Hematopoietic multipotent progenitor cell treated with erythropoietin and hydrocortisone succinate and interleukin-3 and kit ligand, for 17 days (in vitro differentiated cells): ENCODE measurements at regions not wholly inside any gene's neighbourhood (a gene's known extent, or its start where the extent isn't known, plus 50 kb on each side); places are given as distances from the start of the nearest gene placed in this dataset.

Experiments
- DNase-seq: peaks from one replicate; pipeline ENCODE4 v3.0.0-alpha.2; 2015; ENCODE audit warnings: low spot score

DNA sequence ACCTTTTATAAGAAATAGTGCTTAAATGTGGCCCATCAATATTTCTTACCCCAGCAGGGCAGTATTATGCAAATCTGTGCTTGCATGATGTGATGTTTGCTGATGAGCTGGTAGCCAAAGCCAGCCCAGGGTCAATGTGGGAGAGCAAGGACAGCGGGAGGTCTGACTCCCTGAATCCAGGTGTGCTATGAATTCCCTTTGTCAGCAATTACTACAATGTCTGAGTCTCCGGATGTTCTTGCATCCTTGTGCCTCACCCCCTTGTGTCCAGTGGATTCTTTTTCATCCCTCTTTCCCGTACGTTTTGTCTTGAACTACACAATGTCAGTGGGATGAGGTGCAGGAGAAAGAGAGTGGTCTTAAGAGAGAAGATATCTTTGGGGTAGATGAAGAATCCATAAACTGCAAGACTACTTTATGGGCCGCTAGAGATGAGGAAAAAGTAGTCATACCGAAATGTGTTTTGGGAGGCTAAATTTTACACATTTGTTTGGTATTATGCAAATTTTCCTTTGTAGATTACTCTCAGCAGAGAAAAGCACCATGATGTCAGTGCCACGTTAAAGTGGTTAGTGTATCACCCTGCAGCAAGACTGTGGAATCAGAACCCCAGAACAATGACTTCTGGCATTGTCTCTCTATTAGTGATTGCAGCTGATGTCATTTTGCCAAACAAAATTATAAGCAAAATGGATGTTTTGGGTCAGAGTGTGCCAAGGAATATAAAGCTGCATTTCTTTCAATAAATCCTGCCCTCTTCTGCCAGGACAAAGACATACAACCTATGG is 53.5 kb upstream of the TSHZ3 start:
- no peak for DNase-seq

DNA sequence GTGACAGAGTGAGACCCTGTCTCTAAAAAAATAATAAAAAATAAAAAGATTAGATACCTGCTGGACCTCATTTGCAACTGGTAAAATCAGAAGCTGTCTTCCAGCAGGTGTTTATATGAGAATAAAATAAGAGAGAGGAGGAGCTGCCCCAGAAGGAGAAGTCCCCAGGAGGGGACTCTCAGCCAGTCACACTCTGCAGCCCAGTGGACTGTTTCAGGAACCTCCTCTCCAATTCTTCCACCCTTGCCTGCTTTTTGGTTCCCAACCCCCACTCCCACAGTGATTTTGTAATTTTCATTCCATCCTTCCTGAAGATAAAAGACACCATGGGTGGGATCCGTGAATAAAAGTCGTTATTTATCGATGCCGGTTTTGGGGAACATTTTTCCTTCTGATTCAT is 56.9 kb upstream of the TSHZ3 start:
- no peak for DNase-seq

DNA sequence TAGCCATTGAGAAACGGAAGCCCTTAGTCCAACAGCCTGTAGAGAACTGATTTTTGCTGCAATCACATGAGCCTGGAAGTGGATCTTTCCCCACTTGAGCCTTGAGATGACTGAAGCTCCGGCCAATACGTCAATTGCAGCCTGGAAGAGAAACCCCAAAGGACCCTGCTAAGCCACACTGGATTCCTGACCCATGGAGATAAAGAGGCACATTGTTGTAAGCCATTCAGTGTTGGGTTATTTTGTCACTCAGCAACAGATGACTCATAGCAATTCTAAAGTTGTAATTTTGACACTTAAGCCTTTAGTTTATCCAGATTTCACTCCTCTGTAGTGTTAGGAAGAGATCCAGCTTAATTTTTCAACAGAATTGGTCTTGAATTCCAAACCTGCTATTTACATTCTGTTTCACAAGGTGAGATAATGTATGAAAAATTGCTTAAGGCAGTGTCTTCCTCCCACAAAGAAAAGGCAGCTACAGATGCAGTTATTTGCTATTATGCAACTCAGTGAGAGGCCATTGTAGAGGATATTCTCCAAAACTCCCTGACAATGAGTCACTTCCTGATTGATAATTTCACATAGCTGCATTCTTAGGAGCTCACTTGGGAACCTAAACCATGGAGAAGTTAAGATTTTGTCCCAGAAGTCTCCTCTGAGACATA is 59.4 kb upstream of the TSHZ3 start:
- DNase-seq = no peak

DNA sequence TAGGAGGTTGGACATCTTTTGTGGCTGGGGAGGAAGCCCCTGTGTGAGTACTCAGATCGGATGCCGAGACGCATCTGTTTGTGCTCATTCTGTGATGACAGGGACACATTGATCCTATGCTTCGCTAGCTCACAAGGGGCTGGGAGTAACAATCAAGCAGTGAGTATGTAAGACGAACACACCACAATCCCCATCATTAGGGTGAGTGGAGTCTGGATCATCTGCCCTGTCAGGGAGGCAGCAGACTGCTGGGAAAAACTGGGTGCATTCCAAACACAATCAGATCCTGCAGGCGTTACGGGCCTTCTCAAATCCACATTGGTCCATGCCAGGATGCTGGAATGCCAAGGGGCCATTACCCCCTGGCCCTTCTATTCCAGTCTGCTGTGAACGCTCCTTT is 64.1 kb upstream of the TSHZ3 start:
- no peak for DNase-seq

DNA sequence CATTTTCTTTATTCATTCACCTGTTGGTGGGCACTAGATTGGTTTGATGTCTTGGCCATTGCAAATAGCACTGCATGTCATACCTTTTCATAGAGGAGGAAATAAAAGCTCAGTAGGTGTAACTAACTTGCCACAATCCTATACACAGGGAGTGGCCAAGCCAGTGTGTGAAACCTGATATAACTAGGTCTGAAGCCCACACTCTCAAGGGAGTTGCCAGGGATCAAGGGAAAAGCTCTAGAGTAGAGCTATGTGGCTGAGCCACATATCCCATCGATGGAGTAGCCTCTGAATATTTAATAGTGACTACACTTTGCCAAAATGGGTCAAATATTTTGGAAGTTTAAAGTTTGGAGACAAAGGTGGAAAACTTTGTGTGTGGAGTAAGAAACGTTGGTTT is 66.1 kb upstream of the TSHZ3 start:
- DNase-seq = no peak

DNA sequence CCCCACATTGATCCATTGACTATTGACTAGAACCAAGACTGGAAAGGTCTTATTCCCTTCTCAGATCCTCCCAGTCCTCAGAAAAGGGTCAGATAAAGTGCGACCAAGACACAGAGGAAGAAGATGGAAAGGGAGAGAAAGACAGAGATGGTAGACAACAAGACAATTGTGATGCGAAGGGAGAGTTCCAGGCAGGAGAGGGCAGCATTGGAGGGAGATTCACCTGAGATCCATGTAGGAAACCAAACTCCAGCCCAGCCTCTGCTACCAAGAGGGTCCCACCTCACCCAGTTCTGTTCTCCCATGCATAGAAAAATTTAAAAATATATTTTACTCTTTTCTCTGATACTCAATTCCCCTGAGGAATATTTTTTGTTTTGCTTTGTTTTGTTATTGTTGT is 67.3 kb upstream of the TSHZ3 start:
- DNase-seq = no peak

DNA sequence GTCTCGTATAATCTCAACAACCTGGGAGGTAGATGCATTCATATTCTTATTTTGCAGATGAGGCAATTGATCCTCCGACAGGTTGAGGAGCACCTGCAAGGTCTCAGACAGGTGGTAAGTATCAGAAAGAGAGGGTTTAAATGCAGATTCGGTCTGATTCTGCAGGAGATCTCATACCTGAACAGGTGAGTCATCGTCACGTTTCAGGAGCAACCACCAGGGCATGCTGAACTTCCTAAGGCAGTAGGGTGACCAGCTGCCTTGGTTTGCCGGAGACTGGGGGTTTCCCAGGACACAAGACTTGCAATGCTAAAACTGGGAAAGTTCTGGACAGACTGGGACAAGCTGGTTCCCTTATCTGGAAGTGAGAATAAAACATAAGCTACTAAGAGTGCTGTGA is 68.8 kb upstream of the TSHZ3 start:
- DNase-seq = no peak

DNA sequence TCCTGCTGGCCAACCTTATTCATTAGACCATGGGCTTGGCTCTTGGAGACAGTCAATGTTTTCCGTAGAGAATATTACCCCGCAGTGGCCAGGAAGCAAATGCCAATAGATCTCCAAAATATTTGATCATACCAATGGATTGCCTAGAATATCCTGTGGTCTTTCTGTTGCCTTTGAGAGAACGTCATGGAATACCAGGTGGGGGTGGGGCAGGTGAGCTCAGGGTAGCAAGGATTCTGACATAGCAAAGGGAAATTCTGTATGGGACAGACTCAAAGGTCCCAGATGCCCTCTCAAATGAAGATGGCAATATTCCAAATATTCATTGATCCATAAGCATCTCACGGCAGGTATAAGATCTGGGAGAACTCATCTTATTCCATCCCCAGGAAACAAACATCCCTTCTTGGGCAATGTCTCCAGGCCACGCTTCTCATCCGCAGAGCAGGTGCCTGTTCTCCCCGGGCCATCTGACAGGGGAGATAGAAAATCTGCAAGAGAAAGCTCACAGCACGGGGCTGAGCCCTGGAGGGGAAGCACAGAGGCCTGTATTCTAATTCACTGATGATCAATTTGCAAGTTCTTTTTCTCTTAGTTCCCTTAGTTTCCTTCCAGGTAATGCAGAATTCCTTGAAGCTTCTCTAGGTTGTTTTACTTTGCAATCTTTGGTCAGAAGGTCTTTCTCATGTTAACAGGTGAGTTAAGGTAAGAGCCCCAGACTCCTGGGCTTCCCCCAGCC is 69.6 kb upstream of the TSHZ3 start:
- DNase-seq = no peak

DNA sequence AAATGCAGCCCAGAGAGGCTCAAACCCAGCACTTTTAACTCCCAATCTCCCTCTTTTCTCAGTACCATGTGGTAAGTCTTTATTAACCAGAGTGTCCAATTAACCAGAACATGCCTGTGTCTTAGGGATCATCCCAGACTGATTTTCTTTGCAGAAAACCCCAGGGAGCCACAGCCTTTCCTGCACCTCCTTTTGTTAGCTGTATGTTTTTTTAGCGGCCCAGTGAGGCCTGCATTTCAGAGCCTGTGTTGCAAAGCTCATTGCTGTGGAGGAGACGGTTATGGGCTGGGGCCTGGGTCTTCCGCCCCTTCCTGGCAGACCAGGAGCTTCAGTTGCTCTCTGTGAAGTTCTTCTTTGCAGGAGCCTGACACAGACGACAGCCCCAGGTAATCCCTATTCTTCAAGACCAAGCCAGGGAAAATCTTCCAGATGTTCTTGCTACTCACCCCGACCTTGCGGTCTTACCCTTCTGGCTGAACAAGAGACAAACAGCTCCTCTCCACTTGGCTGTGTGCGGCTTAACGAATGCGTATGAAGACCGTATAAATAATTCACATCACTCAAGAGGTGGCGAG is 70.7 kb upstream of the TSHZ3 start:
- no peak for DNase-seq

DNA sequence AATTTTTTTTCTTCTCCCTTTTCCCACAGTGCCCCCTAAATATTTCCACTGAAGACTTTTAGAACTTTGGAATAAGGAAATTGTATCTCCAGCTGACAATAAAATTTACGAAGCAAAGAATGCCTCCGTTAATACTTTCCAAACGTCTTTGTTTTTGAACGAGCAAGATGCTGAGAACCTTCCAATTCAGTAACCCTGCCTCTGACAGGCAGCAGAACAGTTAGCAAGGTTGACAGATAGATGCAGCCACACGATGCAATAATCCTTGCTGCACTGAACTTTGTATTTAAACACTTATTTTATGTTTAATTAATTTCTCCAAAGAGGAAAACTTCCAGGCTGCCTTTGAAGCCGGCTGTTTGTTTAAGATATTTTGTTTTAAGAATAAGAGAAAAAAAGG is 71.8 kb upstream of the TSHZ3 start:
- DNase-seq = no peak

DNA sequence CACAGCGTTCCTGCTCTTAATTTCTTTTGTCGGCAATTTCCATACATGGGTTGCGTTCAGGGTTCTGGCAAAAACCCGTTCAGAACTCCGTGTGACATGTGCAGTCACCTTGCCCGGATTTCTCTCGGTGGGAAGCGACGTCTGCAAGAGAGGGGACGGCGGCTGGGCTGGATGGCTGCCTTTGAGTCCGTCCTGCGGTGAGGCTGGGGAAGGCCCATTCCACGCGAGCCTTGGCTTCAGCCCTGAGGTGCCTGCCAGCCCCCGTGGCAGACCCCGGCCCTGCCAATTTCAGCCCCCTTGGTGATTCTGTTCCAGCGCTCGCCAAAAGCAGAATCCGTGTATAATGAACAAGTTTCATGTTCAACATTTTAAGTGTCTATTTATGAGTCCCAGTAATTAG is 72.6 kb upstream of the TSHZ3 start:
- DNase-seq = no peak

DNA sequence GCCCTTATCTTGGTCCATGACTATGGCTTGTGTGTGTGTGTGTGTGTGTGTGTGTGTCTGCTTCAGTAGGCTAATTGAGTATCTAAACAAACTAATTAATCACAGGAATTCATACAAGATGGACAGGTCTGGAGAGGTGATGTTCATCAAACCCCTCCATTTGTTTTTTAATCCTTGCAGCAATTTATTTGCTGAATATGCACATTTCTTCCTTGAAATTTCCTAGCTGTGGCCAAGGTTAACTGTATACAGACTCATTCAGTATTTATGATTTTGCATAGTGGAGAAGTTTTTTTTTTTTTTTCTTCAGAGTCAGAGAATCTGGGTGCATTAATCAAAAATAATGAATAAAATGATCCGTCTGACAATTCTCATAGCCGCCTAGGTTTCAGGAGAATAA is 74.7 kb upstream of the TSHZ3 start:
- DNase-seq = no peak

DNA sequence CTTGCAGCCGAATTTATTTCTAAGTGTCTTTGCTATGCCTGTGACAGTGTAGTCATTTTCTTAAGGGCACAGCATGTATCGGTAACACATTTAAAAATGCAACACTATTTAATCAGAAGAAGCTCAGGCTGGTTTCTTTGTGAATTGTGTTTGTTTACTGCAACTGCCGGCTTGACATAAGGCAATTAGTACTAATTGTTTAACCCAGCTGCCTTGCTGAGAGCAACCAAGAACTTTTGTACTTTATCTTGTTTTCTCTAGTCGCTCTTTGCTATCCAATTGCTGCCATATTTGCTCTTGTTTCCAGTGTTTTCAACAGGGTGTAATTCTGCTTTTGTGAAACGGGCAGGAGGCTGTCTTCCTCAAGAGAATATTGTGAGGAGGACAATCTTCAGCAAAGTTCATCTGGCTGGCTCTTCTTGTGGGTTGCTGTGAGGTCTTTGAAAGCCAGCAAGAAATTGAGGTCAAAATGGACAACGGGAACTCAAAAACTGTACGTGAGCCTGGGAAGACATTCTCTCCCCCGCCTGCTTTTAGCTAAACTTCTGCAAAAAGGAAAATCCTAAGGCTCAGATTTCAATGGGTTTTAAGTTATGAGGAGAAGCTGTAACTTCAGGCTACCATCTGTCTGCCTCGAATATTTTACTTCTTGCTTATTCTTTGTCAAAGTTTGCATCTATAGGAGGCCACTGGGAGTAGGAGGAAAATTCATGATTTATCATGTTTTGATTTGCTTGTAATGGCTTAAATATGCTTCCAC is 75.8 kb upstream of the TSHZ3 start:
- no peak for DNase-seq

DNA sequence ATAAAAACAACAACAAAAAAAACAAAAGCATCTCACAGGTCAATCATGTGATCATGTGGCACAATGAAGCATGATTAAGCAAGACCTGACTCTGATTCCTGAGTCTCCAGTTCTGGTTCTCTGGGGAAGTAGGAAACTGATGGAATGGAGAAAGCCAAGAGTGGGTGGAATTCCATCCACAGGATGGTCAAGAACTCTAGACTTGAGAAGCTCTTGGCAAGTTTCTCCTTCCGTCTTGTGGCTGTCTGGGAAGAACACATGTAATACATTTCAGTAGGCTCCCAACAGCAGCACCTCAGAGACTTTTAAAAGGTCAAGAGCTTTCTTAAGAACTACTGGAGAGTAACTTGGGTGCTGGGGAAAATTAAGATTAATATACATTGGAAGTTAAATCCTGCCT is 78.6 kb upstream of the TSHZ3 start:
- no peak for DNase-seq

DNA sequence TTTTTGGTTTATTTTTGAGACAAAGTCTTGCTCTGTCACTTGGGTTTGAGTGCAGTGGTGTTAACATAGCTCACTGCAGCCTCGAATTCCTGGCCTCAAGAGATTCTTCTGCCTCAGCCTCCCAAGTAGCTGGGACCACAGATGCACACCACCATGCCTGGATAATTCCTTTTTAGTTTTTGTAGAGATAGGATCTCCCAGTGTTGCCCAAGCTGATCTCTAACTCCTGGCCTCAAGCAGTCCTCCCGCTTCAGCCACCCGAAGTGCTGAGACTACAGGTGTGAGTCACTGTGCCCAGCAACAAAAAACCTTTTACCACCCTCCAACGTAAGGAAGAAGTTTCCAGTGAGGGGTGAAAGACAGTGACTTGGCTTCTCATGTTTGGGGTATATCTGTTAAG is 81.1 kb upstream of the TSHZ3 start:
- DNase-seq = no peak

DNA sequence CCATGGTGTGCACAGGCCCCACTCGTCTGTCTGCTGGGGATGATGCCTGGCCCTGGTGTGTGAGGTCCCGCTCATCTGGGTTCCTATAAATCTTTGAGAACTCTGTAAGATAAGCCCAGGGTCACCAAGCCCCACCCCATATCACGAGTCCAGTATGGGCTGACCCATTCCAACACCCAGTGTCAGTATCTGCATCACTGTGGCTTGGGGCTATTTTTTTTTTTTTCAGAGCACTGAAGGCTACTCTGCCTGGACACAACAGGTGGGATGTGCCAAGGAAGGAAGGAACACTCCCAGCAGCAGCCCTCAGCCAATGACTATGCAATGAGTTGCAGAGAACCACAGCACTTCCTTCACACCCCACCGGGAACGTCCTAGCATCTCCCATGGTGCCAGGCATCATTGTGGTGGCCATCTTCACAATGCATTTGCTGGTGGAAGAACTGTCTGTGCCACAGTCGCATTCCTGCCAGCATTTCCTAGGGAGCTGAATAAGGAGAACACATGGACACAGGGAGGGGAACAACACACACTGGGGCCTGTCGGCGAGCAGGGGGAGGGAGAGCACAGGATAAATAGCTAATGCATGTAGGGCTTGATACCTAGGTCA is 83.1 kb upstream of the TSHZ3 start:
- no peak for DNase-seq

DNA sequence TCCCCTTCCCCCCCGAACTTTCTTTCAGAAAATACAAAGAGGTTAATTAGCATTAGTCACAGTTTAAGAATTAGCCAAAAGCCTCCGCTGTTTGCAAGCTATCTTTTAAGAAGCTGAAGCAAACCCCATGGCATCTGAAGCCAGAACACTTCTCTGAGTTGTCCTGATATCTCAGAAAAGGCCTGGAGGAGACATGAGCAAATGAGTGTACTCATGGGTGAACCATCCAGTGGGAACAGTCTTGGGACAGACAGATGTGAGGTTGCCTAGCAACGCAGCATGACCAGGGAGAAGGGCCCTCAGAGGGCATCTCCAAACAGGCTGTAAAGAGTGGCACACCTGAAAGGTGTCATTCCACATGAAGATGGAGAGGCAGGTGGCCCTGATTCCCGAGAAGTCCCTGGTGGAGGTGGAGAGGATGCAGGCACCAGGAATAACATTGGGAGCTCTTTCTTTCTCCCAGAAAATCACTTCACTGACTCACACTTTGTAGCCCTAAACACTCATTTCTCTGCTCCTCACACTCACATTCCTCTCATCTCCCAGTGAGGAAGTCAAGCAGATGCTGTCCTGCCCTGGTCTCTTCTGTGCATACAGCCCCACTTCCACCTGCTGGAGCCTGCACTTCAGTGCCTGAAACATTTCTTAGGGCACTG is 87.0 kb upstream of the TSHZ3 start:
- DNase-seq = no peak

DNA sequence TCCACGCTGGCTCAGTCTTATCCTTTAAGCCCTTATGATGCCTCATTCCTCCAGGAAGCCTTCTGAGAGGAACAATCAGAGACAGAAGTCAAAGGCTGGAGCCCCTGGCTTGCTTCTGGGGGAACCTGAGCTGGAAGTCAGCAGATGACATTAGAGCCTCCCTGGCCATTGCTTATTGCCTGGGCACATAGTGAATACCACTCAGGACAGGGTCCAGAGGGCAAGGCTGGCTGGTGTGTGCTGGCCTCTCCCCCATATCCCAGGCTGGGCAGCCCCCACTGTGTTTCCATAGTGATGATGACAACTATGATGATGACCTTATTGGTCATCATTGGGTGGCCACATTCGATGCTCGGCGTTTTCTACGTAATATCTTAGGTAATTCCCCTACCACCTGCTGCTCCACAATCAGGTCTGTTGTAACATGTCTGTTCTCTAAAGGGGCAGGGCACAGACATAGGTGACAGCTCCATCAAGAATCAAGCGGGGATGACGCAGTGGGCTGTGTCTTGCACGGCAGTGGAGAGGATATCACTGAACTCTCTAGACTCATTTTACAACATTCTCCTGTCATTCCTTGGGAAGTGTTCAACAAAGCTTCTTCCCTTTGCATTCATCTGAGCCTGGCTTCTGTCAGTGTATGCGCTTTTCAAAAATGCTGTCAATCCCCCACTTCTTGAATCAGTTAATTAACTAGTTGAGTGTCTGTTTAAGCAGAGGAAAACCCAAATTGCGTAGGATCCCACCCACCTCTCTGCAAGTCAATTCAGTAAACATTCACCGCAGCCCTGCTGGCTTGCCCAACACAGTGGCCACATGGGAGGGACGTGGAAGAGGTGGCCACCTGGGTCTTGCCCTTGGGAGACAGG is 89.4 kb upstream of the TSHZ3 start:
- no peak for DNase-seq

DNA sequence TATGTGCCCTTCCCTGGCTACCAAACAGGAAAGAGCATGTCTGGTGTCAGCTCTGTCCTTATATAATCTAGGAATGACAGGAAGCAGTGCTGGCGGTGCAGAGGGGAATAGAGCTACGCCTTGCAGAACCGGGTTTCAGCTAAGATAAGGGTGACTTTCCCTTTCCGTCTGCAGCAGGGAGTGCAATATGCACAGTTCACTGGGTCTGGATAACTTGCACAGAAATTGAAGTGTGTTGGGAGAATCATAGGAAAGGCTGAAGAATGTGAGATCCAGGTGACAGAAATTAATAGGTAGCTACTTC is 90.0 kb upstream of the TSHZ3 start:
- DNase-seq = no peak

DNA sequence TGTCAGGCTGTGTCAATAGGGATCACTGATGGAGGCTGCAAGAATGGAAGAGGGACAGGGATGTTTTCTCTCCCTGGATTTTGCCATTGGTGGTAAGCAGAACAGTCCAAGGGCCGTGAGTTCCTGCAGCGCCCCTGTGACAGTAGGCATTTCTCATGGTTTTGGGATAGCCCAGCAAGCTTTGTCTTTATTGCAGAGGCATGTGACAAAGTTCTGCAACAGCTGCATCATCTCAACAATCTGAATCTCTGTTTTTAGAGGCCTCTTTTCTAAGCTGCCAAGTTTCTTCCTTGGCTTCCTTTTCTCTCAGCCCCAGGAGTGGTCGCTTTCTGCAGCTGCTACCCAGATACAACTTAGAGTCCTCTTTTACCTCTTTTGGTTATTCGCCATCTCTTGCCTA is 95.7 kb upstream of the TSHZ3 start:
- DNase-seq = no peak
